RWPE2 (cell line): ENCODE measurements at regions not wholly inside any gene's neighbourhood (a gene's known extent, or its start where the extent isn't known, plus 50 kb on each side); places are given as distances from the start of the nearest gene placed in this dataset.
"Not testable (repeated sequence)": the region's sequence is repeated elsewhere in the genome, so short reads cannot be mapped to it uniquely, and the experiment has no call there.

Experiments used
- ATAC-seq: fragments of 200-7000 bp; cut with Tn5 transposase; 3 replicates; pipeline ENCODE4 v1.9.1; 2021; ENCODE audit warnings: low read depth
- DNase-seq: peaks from one replicate; pipeline ENCODE4 v3.0.0-alpha.2; 2020; ENCODE audit warnings: low spot score
- H3K27ac ChIP-seq: fragments of 450-650 bp; 2 replicates; pipeline ENCODE4 v1.5.1; 2017; ENCODE audit warnings: mild to moderate bottlenecking; ENCODE audit not compliant: poor library complexity, severe bottlenecking
- H3K27me3 ChIP-seq: fragments of 250-450 bp; sonication (Bioruptor Pico); 2 replicates; pipeline ENCODE4 v1.5.1; 2021; ENCODE audit warnings: mild to moderate bottlenecking, moderate library complexity; ENCODE audit not compliant: insufficient read depth, poor library complexity, severe bottlenecking
- H3K36me3 ChIP-seq: fragments of 250-450 bp; sonication (Bioruptor Pico); 2 replicates; pipeline ENCODE4 v1.5.1; 2020; ENCODE audit warnings: low read depth, mild to moderate bottlenecking, moderate library complexity
- H3K4me1 ChIP-seq: fragments of 250-450 bp; sonication (Bioruptor Pico); 2 replicates; pipeline ENCODE4 v1.5.1; 2021; ENCODE audit warnings: mild to moderate bottlenecking, moderate library complexity; ENCODE audit not compliant: insufficient read depth, poor library complexity, severe bottlenecking
- H3K4me3 ChIP-seq: fragments of 250-450 bp; sonication (Bioruptor Pico); 2 replicates; pipeline ENCODE4 v1.5.1; 2021; ENCODE audit warnings: mild to moderate bottlenecking, moderate library complexity; ENCODE audit not compliant: severe bottlenecking
- H3K9me3 ChIP-seq: fragments of 250-450 bp; sonication (Bioruptor Pico); 2 replicates; pipeline ENCODE4 v1.5.1; 2021; ENCODE audit warnings: mild to moderate bottlenecking, moderate library complexity; ENCODE audit not compliant: severe bottlenecking
- CTCF ChIP-seq: fragments of 450-650 bp; IDR thresholded peaks from one replicate; pipeline ENCODE4 v1.5.1; 2017; ENCODE audit warnings: mild to moderate bottlenecking, moderate library complexity; ENCODE audit not compliant: poor library complexity, severe bottlenecking

GRCh38 chr9:85108229-85108628 lies 438.7 kb downstream of the NTRK2 start:
- Histone ChIP-seq H3K4me1 (no peaks in the 10 kb centered on the region), H3K27ac (no peak overlapping the region), H3K9me3 (no peaks in the 10 kb centered on the region), H3K27me3 (no peaks in the 10 kb centered on the region), H3K4me3 (no peak overlapping the region), H3K36me3 (no peaks in the 10 kb centered on the region)
- no peak for DNase-seq
- no peak for ATAC-seq
- TF ChIP-seq CTCF: peak; percentile 18

GRCh38 chr9:85089188-85089969 lies 419.9 kb downstream of the NTRK2 start:
- H3K9me3 ChIP-seq: no peaks in the 10 kb centered on the region
- H3K27ac ChIP-seq: no peak overlapping the region
- DNase-seq: no peak
- TF ChIP-seq CTCF: no peak
- H3K27me3 ChIP-seq: no peaks in the 10 kb centered on the region
- no peak for ATAC-seq
- H3K4me3 ChIP-seq: no peak overlapping the region
- no peaks in the 10 kb centered on the region for H3K36me3 ChIP-seq
- no peaks in the 10 kb centered on the region for H3K4me1 ChIP-seq

- H3K9me3 ChIP-seq: no peaks in the 10 kb centered on the region
- DNase-seq: no peak
- H3K27me3 ChIP-seq: no peaks in the 10 kb centered on the region
- no peak for ATAC-seq
- no peak overlapping the region for H3K4me3 ChIP-seq
- no peak for TF ChIP-seq CTCF
- no peaks in the 10 kb centered on the region for H3K4me1 ChIP-seq
- no peaks in the 10 kb centered on the region for H3K36me3 ChIP-seq
- no peak overlapping the region for H3K27ac ChIP-seq
Observed at GRCh38 chr9:85081963-85082362, 412.4 kb downstream of the NTRK2 start.

- Histone ChIP-seq H3K9me3 (no peaks in the 10 kb centered on the region), H3K4me3 (no peak overlapping the region), H3K27me3 (no peaks in the 10 kb centered on the region), H3K36me3 (no peaks in the 10 kb centered on the region), H3K4me1 (no peaks in the 10 kb centered on the region), H3K27ac (no peak overlapping the region)
- TF ChIP-seq CTCF: no peak
- no peak for DNase-seq
- ATAC-seq: no peak; the same call in 2 of the 3 replicates
Observed at GRCh38 chr9:85079349-85079748, 409.8 kb downstream of the NTRK2 start.

GRCh38 chr9:85077944-85078343 lies 408.4 kb downstream of the NTRK2 start:
- H3K4me1 ChIP-seq: no peaks in the 10 kb centered on the region
- TF ChIP-seq CTCF: no peak
- ATAC-seq (no peak), DNase-seq (no peak)
- H3K4me3 ChIP-seq: no peak overlapping the region
- H3K27ac ChIP-seq: no peak overlapping the region
- H3K27me3 ChIP-seq: no peaks in the 10 kb centered on the region
- H3K9me3 ChIP-seq: no peaks in the 10 kb centered on the region
- no peaks in the 10 kb centered on the region for H3K36me3 ChIP-seq

- not testable (repeated sequence) for H3K4me3 ChIP-seq, ATAC-seq, H3K27ac ChIP-seq, H3K9me3 ChIP-seq, H3K36me3 ChIP-seq, DNase-seq, H3K4me1 ChIP-seq, H3K27me3 ChIP-seq
Observed at GRCh38 chr9:85077146-85077545, 407.6 kb downstream of the NTRK2 start.
